Panc1 (cell line): ENCODE measurements at regions not wholly inside any gene's neighbourhood (a gene's known extent, or its start where the extent isn't known, plus 50 kb on each side); places are given as distances from the start of the nearest gene placed in this dataset.

Source experiments
- TF ChIP-seq, protein P1 (sequence below): fragments of 450-650 bp; IDR thresholded peaks from 2 replicates; pipeline ENCODE4 v1.5.1; 2017; ENCODE audit warnings: mild to moderate bottlenecking
- TF ChIP-seq, protein P2 (sequence below), 2 experiments: IDR thresholded peaks; 2 replicates each; pipeline ENCODE4 v1.6.1; 2011 to 2012; ENCODE audit warnings: low read depth in 2 of 2, control low read depth in 1 of 2, low read length in 1 of 2, mild to moderate bottlenecking in 1 of 2, moderate library complexity in 1 of 2; ENCODE audit not compliant: insufficient read depth in 1 of 2

DNA sequence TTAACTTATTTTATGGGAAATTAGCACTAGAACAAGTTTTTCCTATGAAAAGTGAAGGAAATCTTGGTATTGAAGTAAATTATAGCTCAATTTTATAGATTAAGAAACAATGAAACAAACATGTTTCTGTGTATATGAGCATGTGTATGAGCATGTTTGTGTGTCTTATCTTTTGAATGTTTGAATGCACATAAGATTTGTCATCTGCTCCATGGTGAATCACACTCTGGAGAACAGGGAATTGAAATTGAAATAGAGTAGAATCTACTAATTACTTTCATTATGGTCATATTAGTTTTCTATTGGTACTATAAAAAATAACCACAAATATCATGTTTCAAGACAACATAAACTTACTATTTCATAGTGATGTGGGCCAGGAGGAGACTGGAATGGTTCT is 646.6 kb downstream of the OTOL1 start:
- TF ChIP-seq, protein P1, sequence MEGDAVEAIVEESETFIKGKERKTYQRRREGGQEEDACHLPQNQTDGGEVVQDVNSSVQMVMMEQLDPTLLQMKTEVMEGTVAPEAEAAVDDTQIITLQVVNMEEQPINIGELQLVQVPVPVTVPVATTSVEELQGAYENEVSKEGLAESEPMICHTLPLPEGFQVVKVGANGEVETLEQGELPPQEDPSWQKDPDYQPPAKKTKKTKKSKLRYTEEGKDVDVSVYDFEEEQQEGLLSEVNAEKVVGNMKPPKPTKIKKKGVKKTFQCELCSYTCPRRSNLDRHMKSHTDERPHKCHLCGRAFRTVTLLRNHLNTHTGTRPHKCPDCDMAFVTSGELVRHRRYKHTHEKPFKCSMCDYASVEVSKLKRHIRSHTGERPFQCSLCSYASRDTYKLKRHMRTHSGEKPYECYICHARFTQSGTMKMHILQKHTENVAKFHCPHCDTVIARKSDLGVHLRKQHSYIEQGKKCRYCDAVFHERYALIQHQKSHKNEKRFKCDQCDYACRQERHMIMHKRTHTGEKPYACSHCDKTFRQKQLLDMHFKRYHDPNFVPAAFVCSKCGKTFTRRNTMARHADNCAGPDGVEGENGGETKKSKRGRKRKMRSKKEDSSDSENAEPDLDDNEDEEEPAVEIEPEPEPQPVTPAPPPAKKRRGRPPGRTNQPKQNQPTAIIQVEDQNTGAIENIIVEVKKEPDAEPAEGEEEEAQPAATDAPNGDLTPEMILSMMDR: no peak
- TF ChIP-seq, protein P2, sequence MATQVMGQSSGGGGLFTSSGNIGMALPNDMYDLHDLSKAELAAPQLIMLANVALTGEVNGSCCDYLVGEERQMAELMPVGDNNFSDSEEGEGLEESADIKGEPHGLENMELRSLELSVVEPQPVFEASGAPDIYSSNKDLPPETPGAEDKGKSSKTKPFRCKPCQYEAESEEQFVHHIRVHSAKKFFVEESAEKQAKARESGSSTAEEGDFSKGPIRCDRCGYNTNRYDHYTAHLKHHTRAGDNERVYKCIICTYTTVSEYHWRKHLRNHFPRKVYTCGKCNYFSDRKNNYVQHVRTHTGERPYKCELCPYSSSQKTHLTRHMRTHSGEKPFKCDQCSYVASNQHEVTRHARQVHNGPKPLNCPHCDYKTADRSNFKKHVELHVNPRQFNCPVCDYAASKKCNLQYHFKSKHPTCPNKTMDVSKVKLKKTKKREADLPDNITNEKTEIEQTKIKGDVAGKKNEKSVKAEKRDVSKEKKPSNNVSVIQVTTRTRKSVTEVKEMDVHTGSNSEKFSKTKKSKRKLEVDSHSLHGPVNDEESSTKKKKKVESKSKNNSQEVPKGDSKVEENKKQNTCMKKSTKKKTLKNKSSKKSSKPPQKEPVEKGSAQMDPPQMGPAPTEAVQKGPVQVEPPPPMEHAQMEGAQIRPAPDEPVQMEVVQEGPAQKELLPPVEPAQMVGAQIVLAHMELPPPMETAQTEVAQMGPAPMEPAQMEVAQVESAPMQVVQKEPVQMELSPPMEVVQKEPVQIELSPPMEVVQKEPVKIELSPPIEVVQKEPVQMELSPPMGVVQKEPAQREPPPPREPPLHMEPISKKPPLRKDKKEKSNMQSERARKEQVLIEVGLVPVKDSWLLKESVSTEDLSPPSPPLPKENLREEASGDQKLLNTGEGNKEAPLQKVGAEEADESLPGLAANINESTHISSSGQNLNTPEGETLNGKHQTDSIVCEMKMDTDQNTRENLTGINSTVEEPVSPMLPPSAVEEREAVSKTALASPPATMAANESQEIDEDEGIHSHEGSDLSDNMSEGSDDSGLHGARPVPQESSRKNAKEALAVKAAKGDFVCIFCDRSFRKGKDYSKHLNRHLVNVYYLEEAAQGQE (IDR thresholded peaks at IDR 0.05; ENCODE audit: insufficient read depth in 1 of 2, low read depth in 2 of 2, low read length in 1 of 2): no peak
